ENCODE measurements at regions not wholly inside any gene's neighbourhood (a gene's known extent, or its start where the extent isn't known, plus 50 kb on each side); places are given as distances from the start of the nearest gene placed in this dataset.

GRCh38 chr11:69573761-69574607 lies 67.0 kb upstream of the CCND1 start:
- H3K27me3 ChIP-seq (ENCODE audit: insufficient read depth), result no peaks in the 10 kb centered on the region
- no peaks in the 10 kb centered on the region for H3K4me1 ChIP-seq (ENCODE audit: control insufficient read depth in 1 of 2, insufficient read depth in 2 of 2, low read depth in 1 of 2, low read length in 1 of 2)
- H3K4me2 ChIP-seq, result no peak overlapping the region
- H3K79me2 ChIP-seq (ENCODE audit: insufficient read depth), result no peaks in the 10 kb centered on the region
- H2AFZ ChIP-seq (ENCODE audit: low read depth), result no peak overlapping the region
- H3K9me3 ChIP-seq, result no peaks in the 10 kb centered on the region
- no peaks in the 10 kb centered on the region for H3K9me2 ChIP-seq
- DNase-seq, result no peak
- no peaks in the 10 kb centered on the region for H3F3A ChIP-seq (replicated peaks; ENCODE audit: insufficient read depth)
- H3K27ac ChIP-seq (ENCODE audit: low read depth in 2 of 2, low read length in 1 of 2), result no peak overlapping the region
- H3K4me3 ChIP-seq (ENCODE audit: low read depth in 2 of 2, low read length in 1 of 2), result no peak overlapping the region
- H3K9ac ChIP-seq, result no peak overlapping the region
- CTCF ChIA-PET, result interaction anchor here (0.9 to 1.2 kb wide), 2 partner anchors 19 to 473 kb away, joined by 3 read pairs; no protein-coding TSS in a partner anchor
- TF ChIP-seq RCOR1 (IDR thresholded peaks at IDR 0.05; ENCODE audit: low read length) (no peak), RXRA (IDR thresholded peaks at IDR 0.05; ENCODE audit: borderline replicate concordance, low read depth) (no peak), TAF1 (IDR thresholded peaks at IDR 0.05; ENCODE audit: borderline replicate concordance, low read depth, low read length) (no peak), TCF12 (IDR thresholded peaks at IDR 0.05) (no peak), NFIC (IDR thresholded peaks at IDR 0.05; ENCODE audit: borderline replicate concordance) (no peak), REST (IDR thresholded peaks at IDR 0.05; ENCODE audit: low read depth, low read length) (no peak), YY1 (IDR thresholded peaks at IDR 0.05; ENCODE audit: low read depth) (no peak)
- TF ChIP-seq, protein P1, sequence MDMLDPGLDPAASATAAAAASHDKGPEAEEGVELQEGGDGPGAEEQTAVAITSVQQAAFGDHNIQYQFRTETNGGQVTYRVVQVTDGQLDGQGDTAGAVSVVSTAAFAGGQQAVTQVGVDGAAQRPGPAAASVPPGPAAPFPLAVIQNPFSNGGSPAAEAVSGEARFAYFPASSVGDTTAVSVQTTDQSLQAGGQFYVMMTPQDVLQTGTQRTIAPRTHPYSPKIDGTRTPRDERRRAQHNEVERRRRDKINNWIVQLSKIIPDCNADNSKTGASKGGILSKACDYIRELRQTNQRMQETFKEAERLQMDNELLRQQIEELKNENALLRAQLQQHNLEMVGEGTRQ (IDR thresholded peaks at IDR 0.05; ENCODE audit: borderline replicate concordance, low read depth, low read length), result no peak
- H4K20me1 ChIP-seq (ENCODE audit: insufficient read depth), result no peaks in the 10 kb centered on the region
- 89% methylated on average over 10 of the region's 13 CpGs for WGBS (ENCODE audit: low lambda C conversion rate)
- POLR2A ChIA-PET, result no interaction called here
- no peaks in the 10 kb centered on the region for H3K36me3 ChIP-seq (replicated peaks in 1 of 2; ENCODE audit: control insufficient read depth in 1 of 2, insufficient read depth in 2 of 2, low read length in 1 of 2)

DNA sequence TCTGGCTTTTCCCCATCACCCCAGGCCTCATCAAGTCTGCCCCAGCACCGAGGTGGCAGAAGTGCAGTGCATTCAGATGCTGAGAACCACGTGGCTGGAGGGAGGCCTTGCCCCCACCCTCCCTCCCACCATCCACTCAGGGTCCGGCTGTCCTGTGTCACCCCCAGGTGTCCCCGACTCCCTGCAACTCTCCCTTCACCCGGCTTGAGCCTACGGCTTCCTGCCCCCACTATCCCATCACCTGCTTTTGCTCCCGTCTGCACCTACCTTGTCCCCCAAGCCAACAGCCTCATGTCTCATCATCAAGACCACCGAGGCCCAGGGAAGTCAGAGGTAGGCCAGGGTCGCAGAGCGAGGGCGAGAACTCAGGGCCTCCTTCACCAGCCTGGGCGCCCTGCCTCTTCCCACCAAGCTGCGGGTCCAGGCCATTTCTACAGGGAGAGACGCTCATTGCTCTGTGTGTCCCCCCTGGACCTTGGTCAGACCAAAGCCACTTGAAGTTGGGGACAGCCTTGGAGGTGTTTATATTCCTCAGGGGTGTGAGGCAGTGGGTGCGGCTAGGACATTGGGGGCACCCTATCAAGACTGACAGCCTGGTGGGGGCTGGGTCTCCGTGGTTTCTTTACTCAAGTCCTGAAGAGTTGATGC lies 66.2 kb upstream of the CCND1 start:
- Histone ChIP-seq H3K4me3 (ENCODE audit: low read depth in 2 of 2, low read length in 1 of 2) (no peak overlapping the region), H3F3A (replicated peaks; ENCODE audit: insufficient read depth) (no peaks in the 10 kb centered on the region), H3K36me3 (replicated peaks in 1 of 2; ENCODE audit: control insufficient read depth in 1 of 2, insufficient read depth in 2 of 2, low read length in 1 of 2) (no peaks in the 10 kb centered on the region), H3K27me3 (ENCODE audit: insufficient read depth) (no peaks in the 10 kb centered on the region), H3K9me3 (no peaks in the 10 kb centered on the region), H2AFZ (ENCODE audit: low read depth) (no peak overlapping the region), H3K4me1 (ENCODE audit: control insufficient read depth in 1 of 2, insufficient read depth in 2 of 2, low read depth in 1 of 2, low read length in 1 of 2) (no peaks in the 10 kb centered on the region), H3K27ac (ENCODE audit: low read depth in 2 of 2, low read length in 1 of 2) (no peak overlapping the region), H3K4me2 (no peak overlapping the region), H3K9me2 (no peaks in the 10 kb centered on the region), H4K20me1 (ENCODE audit: insufficient read depth) (no peaks in the 10 kb centered on the region), H3K9ac (no peak overlapping the region), H3K79me2 (ENCODE audit: insufficient read depth) (no peaks in the 10 kb centered on the region)
- 78% methylated on average over 15 of the region's 16 CpGs for WGBS (ENCODE audit: low lambda C conversion rate)
- no peak for DNase-seq
- ChIA-PET POLR2A (no interaction called here), CTCF (interaction anchor here (0.9 to 1.2 kb wide), 2 partner anchors 20 to 474 kb away, joined by 3 read pairs; no protein-coding TSS in a partner anchor)
- TF ChIP-seq ELF1 (IDR thresholded peaks at IDR 0.05) (no peak), RXRA (IDR thresholded peaks at IDR 0.05; ENCODE audit: borderline replicate concordance, low read depth) (no peak), RAD21 (IDR thresholded peaks at IDR 0.05; ENCODE audit: low read length) (no peak), JUND (IDR thresholded peaks at IDR 0.05) (no peak), RCOR1 (IDR thresholded peaks at IDR 0.05; ENCODE audit: low read length) (no peak), GATA2 (CRISPR knock-in tag; IDR thresholded peaks at IDR 0.05) (no peak), EP300 (IDR thresholded peaks at IDR 0.05; ENCODE audit: borderline replicate concordance in 1 of 2, low read depth in 1 of 2, low read length in 1 of 2) (no peak), SIN3A (IDR thresholded peaks at IDR 0.05; ENCODE audit: borderline replicate concordance, low read depth, low read length) (no peak), MEF2A (IDR thresholded peaks at IDR 0.05; ENCODE audit: borderline replicate concordance, low read depth) (no peak), TAF1 (IDR thresholded peaks at IDR 0.05; ENCODE audit: borderline replicate concordance, low read depth, low read length) (no peak), CHD2 (IDR thresholded peaks at IDR 0.05; ENCODE audit: low read length, partially characterized antibody) (no peak), GABPA (IDR thresholded peaks at IDR 0.05; ENCODE audit: low read depth) (no peak), NRF1 (IDR thresholded peaks at IDR 0.05; ENCODE audit: low read depth, low read length) (no peak), RFX5 (IDR thresholded peaks at IDR 0.05; ENCODE audit: low read length) (no peak)
- TF ChIP-seq, protein P2, sequence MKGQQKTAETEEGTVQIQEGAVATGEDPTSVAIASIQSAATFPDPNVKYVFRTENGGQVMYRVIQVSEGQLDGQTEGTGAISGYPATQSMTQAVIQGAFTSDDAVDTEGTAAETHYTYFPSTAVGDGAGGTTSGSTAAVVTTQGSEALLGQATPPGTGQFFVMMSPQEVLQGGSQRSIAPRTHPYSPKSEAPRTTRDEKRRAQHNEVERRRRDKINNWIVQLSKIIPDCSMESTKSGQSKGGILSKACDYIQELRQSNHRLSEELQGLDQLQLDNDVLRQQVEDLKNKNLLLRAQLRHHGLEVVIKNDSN (IDR thresholded peaks at IDR 0.05; ENCODE audit: borderline replicate concordance, low read depth), result no peak
